PC-3 (cell line): ENCODE measurements at regions not wholly inside any gene's neighbourhood (a gene's known extent, or its start where the extent isn't known, plus 50 kb on each side); places are given as distances from the start of the nearest gene placed in this dataset.

ENCODE experiments used
- ATAC-seq: fragments of 200-7000 bp; cut with Tn5 transposase; 2 replicates; pipeline ENCODE4 v1.9.1; 2020; ENCODE audit warnings: mild to moderate bottlenecking, moderate library complexity
- BruUV-seq: library from RNA; stranded (reverse); fragments of 400-500 nt; replicated peaks from 2 replicates; lab custom pipeline; 2021; lab: Mats Ljungman, UMichigan
- CTCF ChIA-PET: fragments of 300-600 bp; sonication (Branson Sonifier 250); formaldehyde crosslinking; loops from one replicate; lab custom pipeline; 2022; ENCODE audit warnings: antibody characterized with exemption; lab: Charles Lee
- POLR2A ChIA-PET: fragments of 300-600 bp; sonication (Branson Sonifier 250); formaldehyde crosslinking; loops from one replicate; lab custom pipeline; 2022; ENCODE audit warnings: antibody characterized with exemption; ENCODE audit not compliant: unreplicated experiment; lab: Charles Lee
- DNase-seq: peaks from one replicate; pipeline ENCODE4 v3.0.0-alpha.2; 2015
- H2AFZ ChIP-seq: fragments of 300-600 bp; sonication (generic); 2 replicates; pipeline ENCODE4 v1.6.0; 2016; ENCODE audit warnings: antibody characterized with exemption, low read length
- H3F3A ChIP-seq: fragments of 300-600 bp; sonication (generic); one replicate; pipeline ENCODE4 v1.6.0; 2017; ENCODE audit warnings: antibody characterized with exemption, low read length, control low read depth, mild to moderate bottlenecking; ENCODE audit not compliant: unreplicated experiment
- H3K27ac ChIP-seq: fragments of 300-600 bp; sonication (generic); 2 replicates; pipeline ENCODE4 v1.5.1; 2016; ENCODE audit warnings: mild to moderate bottlenecking, low read length
- H3K27me3 ChIP-seq: fragments of 300-600 bp; sonication (generic); 2 replicates; pipeline ENCODE4 v1.6.1; 2016; ENCODE audit warnings: low read length, mixed read lengths
- H3K36me3 ChIP-seq: fragments of 300-600 bp; sonication (generic); 2 replicates; pipeline ENCODE4 v1.6.1; 2016; ENCODE audit warnings: low read depth, mixed run types, low read length, mixed read lengths
- H3K4me1 ChIP-seq: fragments of 300-600 bp; sonication (generic); 2 replicates; pipeline ENCODE4 v1.5.1; 2016; ENCODE audit warnings: low read length; ENCODE audit not compliant: insufficient read depth
- H3K4me2 ChIP-seq: fragments of 300-600 bp; sonication (generic); 2 replicates; pipeline ENCODE4 v1.6.0; 2016; ENCODE audit warnings: low read length
- H3K4me3 ChIP-seq: fragments of 300-600 bp; sonication (generic); 2 replicates; pipeline ENCODE4 v1.5.1; 2016; ENCODE audit warnings: mild to moderate bottlenecking, low read length, mixed read lengths
- H3K79me2 ChIP-seq: fragments of 300-600 bp; sonication (generic); 2 replicates; pipeline ENCODE4 v1.6.1; 2017; ENCODE audit warnings: low read length, mixed read lengths
- H3K9ac ChIP-seq: fragments of 300-600 bp; sonication (generic); 2 replicates; pipeline ENCODE4 v1.6.0; 2016; ENCODE audit warnings: mild to moderate bottlenecking, low read length
- H3K9me2 ChIP-seq: fragments of 300-600 bp; sonication (generic); replicated peaks from 2 replicates; pipeline ENCODE4 v1.6.1; 2016; ENCODE audit warnings: mixed run types, low read length, mixed read lengths
- H3K9me3 ChIP-seq: fragments of 300-600 bp; sonication (generic); 2 replicates; pipeline ENCODE4 v1.6.1; 2016; ENCODE audit warnings: low read length, mixed read lengths
- H4K20me1 ChIP-seq: fragments of 300-600 bp; sonication (generic); 2 replicates; pipeline ENCODE4 v1.6.1; 2016; ENCODE audit warnings: low read length, mixed read lengths
- EZH2 ChIP-seq: fragments of 300-600 bp; sonication (generic); IDR thresholded peaks from one replicate; pipeline ENCODE4 v1.6.1; 2017; ENCODE audit warnings: antibody characterized with exemption, mild to moderate bottlenecking, low read length; ENCODE audit not compliant: unreplicated experiment
- EZH2phosphoT487 ChIP-seq: fragments of 300-600 bp; sonication (generic); IDR thresholded peaks from 2 replicates; pipeline ENCODE4 v1.6.1; 2018; ENCODE audit warnings: mild to moderate bottlenecking, antibody characterized with exemption, low read length, borderline replicate concordance
- intact Hi-C: fragments of 100-400 bp; cut with micrococcal nuclease; formaldehyde crosslinking; loops from 2 replicates; pipeline ENCODE4 v1.9.0; 2023
- TF ChIP-seq, protein P1 (sequence below): fragments of 300-600 bp; sonication (generic); conservative IDR thresholded peaks from 2 replicates; pipeline ENCODE4 v1.5.1; 2017; ENCODE audit warnings: antibody characterized with exemption, low read depth, mild to moderate bottlenecking, low read length

DNA sequence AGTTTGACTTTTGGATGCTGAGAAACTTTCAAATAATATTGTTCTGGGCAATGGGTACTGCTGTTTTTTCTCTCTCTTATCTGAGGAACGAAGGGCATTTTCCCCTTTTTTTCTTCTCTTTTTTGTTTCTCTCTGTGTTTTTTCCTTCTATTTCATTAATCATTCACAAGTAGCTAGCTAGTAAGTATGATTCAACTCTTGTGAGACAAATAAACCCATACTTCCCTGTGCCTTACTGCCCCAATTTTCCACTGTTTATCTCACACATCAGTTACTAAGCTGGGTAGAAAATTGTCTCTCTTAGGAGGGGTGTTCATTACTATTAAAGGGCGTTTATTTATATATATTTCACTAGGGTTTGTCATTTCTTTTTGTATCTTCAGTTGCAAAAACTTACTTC, 437.6 kb downstream of the RERGL start:
- no TSS peak for BruUV-seq
- intact Hi-C loops: no loop called here
- H2AFZ ChIP-seq: no peak overlapping the region
- no peaks in the 10 kb centered on the region for H3K36me3 ChIP-seq
- no peak for DNase-seq
- TF ChIP-seq, protein P1, sequence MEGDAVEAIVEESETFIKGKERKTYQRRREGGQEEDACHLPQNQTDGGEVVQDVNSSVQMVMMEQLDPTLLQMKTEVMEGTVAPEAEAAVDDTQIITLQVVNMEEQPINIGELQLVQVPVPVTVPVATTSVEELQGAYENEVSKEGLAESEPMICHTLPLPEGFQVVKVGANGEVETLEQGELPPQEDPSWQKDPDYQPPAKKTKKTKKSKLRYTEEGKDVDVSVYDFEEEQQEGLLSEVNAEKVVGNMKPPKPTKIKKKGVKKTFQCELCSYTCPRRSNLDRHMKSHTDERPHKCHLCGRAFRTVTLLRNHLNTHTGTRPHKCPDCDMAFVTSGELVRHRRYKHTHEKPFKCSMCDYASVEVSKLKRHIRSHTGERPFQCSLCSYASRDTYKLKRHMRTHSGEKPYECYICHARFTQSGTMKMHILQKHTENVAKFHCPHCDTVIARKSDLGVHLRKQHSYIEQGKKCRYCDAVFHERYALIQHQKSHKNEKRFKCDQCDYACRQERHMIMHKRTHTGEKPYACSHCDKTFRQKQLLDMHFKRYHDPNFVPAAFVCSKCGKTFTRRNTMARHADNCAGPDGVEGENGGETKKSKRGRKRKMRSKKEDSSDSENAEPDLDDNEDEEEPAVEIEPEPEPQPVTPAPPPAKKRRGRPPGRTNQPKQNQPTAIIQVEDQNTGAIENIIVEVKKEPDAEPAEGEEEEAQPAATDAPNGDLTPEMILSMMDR: no peak
- TF ChIP-seq EZH2: no peak
- TF ChIP-seq EZH2phosphoT487: no peak
- no peaks in the 10 kb centered on the region for H3K4me1 ChIP-seq
- H3K9me2 ChIP-seq: no peaks in the 10 kb centered on the region
- H3K79me2 ChIP-seq: no peaks in the 10 kb centered on the region
- no peaks in the 10 kb centered on the region for H3K27me3 ChIP-seq
- CTCF ChIA-PET: no interaction called here
- no peaks in the 10 kb centered on the region for H3F3A ChIP-seq
- no peak overlapping the region for H3K9ac ChIP-seq
- ATAC-seq: no peak
- H3K27ac ChIP-seq: no peak overlapping the region
- H3K4me3 ChIP-seq: no peak overlapping the region
- H3K4me2 ChIP-seq: no peak overlapping the region
- no peaks in the 10 kb centered on the region for H3K9me3 ChIP-seq
- no peaks in the 10 kb centered on the region for H4K20me1 ChIP-seq
- POLR2A ChIA-PET: interaction anchor here (0.5 kb wide), 1 partner anchor 1345 kb away, joined by 3 read pairs; no protein-coding TSS in a partner anchor

DNA sequence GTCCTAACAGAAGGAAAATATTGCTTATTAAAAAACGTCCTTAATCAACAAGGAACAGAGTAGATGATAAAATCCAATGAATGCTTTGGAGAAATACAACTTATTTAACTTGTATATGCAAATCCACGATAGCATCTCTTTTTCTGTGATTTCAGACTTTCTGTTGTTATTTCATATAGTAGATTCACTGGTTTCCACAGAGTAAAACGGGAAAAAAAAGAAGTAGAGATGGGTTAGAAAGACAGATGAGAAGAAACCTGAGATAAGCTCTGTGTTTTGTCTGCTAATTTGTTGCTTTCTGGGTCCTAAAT, 447.7 kb downstream of the RERGL start:
- intact Hi-C loops: loop anchor here (1.0 to 5.0 kb wide), 3 partner anchors 287 to 1255 kb away; no protein-coding TSS in a partner anchor

GRCh38 chr12:17640615-17641014, 449.4 kb downstream of the RERGL start:
- intact Hi-C loops: loop anchor here (5.0 kb wide), 2 partner anchors 478 to 1253 kb away; no protein-coding TSS in a partner anchor
- no peaks in the 10 kb centered on the region for H3K36me3 ChIP-seq
- ATAC-seq (no peak), DNase-seq (no peak)
- no peaks in the 10 kb centered on the region for H3K27me3 ChIP-seq
- H4K20me1 ChIP-seq: no peaks in the 10 kb centered on the region
- TF ChIP-seq EZH2phosphoT487 (no peak), EZH2 (no peak)
- TF ChIP-seq, protein P1: no peak
- no peak overlapping the region for H3K9ac ChIP-seq
- ChIA-PET POLR2A (no interaction called here), CTCF (no interaction called here)
- H3K79me2 ChIP-seq: no peaks in the 10 kb centered on the region
- H3K27ac ChIP-seq: no peak overlapping the region
- no peaks in the 10 kb centered on the region for H3K4me1 ChIP-seq
- no peaks in the 10 kb centered on the region for H3K9me3 ChIP-seq
- H2AFZ ChIP-seq: no peak overlapping the region
- no TSS peak for BruUV-seq
- H3K4me3 ChIP-seq: no peak overlapping the region
- no peak overlapping the region for H3K4me2 ChIP-seq
- no peaks in the 10 kb centered on the region for H3F3A ChIP-seq
- no peaks in the 10 kb centered on the region for H3K9me2 ChIP-seq

More for the DNA sequence above, 447.7 kb downstream of the RERGL start:
- ChIA-PET POLR2A (no interaction called here), CTCF (no interaction called here)
- Histone ChIP-seq H3K27me3 (no peaks in the 10 kb centered on the region), H3K4me1 (no peaks in the 10 kb centered on the region), H3F3A (no peaks in the 10 kb centered on the region), H3K9me2 (no peaks in the 10 kb centered on the region), H3K36me3 (no peaks in the 10 kb centered on the region), H4K20me1 (no peaks in the 10 kb centered on the region), H3K9ac (no peak overlapping the region), H2AFZ (peak overlapping the region; percentile 66), H3K9me3 (no peaks in the 10 kb centered on the region), H3K79me2 (no peaks in the 10 kb centered on the region), H3K4me2 (peak overlapping the region; percentile 68), H3K4me3 (0 out of 2 replicates have a peak overlapping the region, but pooled peaks have one; percentile 52), H3K27ac (no peak overlapping the region)
- DNase-seq (no peak), ATAC-seq (no peak)
- TF ChIP-seq EZH2phosphoT487 (no peak), EZH2 (no peak)
- TF ChIP-seq, protein P1: no peak; the same call in 1 of the 2 replicates
- BruUV-seq: no TSS peak
